ENCODE measurements at regions not wholly inside any gene's neighbourhood (a gene's known extent, or its start where the extent isn't known, plus 50 kb on each side); places are given as distances from the start of the nearest gene placed in this dataset.
"Not testable (repeated sequence)": the region's sequence is repeated elsewhere in the genome, so short reads cannot be mapped to it uniquely, and the experiment has no call there.

DNA sequence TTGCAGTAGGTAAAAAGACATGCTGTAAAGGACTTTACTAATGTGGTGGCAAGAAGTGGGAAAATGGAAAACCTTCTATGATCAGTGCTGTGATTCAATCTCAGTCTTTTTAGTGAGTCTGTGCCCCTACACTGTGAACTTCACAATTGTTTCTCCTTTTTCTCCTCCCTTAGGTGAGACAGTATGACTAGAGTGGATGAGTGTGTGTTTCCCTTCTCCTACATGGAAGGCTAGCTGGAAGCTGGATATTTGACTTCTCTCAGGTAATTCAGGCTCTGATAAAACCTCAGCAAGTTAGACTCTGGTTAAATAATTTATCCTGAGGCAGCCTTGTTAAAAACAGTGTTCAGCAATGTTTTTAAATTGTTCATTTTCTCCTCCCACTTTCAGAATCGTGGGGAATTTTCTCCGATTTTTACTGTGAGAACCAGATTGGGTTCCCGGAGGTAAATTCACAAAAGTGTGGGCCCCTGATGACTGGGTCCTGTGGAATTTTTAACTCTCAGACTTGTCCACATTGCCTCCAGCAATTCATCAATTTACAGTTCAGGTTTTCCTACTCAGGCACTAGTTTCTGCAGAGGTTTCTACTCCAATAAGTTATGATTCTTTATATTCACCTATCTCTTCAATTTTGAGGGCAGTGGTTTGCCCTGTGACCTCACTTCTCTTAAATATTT lies 149.1 kb upstream of the PIK3R1 start:
- no peak for DNase-seq

DNA sequence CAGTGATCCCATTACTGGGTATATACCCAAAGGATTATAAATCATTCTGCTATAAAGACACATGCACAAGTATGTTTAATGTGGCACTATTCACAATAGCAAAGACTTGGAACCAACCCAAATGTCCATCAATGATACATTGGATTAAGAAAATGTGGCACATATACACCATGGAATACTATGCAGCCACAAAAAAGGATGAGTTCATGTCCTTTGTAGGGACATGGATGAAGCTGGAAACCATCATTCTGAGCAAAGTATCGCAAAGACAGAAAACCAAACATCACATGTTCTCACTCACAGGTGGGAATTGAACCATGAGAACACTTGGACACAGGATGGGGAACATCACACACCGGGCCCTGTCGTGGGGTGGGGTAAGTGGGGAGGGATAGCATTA lies 150.2 kb upstream of the PIK3R1 start:
- DNase-seq: not testable (repeated sequence)

DNA sequence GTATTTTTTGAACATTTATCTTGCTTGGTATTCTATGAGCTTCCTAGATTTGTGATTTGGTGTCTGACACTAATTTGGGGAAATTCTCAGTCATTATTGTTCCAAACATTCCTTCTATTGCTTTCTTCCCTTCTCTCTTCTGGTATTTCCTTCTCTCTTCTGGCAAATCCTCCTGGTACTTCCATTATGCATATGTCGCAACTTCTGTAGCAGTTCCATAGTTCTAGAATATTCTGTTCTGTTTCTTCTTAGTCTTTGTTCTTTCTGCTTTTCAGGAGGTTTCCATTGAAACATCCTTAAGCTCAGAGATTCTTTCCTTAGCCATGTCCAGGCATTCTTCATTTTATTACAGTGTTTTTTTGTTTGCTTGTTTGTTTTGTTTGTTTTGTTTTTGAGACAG lies 155.2 kb upstream of the PIK3R1 start:
- DNase-seq: no peak

DNA sequence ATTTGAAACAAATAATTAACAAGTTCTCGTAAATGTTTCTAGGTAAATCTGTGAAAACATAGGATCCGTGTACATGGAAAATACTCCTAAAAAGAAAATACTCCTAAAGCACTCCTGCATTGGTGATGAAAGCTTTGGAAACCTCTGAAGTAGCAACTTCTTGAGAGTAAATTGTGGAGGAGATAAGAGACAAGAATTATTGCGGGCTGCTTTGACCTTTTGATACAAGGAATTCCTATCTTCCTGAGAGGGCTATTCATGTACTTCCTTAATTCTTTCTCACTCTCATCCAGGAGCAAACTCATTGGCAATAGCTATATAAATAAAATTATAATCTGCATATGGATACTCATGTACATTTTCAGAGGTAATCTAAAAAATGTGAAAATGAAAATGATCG lies 158.4 kb upstream of the PIK3R1 start:
- no peak for DNase-seq

DNA sequence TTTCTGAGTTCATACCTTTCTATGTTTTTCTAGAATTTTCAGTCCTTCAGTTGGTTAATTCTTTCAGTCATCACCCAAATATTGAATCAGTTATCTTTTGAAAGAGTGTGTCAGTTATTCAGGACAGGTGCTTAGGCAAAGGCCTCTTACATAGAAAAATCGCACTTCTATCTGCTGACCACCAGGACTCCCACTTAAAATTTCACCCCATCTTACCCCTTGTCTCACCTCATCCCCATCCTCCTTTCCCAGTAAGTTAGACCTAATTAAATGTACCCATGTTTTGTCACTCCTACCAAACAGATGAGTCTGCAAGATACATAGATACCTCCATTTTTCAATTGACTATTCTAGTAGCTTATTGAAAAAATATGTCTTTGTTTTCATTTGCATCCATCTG lies 159.9 kb upstream of the PIK3R1 start:
- DNase-seq: no peak

DNA sequence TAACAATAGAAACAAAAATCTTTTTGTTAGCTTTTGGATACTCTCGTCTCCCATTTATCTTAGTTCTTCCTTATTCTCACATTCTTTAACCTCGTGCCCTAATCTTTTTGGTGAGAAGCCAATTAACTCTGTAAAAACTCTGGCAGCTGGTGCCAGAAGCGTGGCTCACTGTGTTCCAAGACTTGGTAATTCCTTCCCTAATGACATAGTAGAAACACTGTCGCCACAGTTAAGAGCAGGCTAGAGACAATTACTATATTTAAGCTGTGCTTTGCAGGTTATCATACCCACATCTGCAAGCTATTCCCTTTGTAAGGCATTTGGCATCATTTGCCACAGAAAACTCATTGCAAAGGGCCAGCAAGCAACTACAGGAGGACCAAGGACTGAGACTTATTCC lies 160.9 kb upstream of the PIK3R1 start:
- no peak for DNase-seq

DNA sequence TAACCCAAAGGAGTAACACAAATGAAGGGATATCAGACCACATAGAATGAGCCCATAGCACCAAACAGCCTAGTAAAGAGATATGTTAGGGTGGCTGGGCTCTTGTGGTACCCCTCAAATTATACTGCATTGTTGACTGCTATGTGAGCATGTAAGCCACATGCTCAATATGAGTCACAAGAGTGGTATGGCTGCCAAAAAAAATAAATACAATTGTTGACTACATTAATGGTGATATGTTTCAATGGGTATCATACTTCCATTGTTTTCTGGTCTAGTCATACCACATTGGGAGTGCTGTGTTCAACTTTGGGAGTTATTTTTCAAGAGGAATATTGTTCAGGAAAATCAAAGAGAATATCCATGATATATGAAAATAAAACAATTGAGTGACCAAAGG lies 162.4 kb upstream of the PIK3R1 start:
- DNase-seq: no peak

DNA sequence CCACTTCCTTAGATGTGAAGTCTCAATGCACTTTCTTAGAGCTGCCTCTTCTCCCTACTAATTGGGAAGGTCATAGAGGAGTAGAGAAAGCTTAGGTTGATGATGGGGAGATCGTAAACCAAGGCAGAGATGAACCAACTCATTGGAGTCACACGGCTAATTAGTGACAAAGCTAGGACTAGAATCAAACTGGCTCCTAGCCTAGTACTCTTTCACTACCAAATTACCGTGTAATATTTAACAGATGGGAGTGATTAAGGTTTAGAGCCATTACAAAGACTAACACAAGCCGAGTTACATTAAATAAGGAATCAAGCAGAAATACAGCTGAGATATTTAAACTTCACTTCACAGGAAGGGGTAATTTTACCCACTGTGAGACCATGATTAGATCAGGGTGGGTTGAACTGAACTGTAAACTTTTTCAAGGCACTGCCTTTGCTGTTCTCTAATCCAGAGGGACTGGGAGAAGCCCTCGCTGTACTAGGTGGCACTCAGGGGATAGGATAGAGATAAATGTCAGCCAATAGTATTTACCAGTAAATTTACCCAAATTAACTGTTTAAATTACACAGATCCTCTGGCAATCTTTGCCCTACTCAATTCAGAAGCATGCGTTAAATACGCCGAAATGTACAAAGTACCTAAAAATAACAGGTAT lies 166.4 kb upstream of the PIK3R1 start:
- DNase-seq: no peak

DNA sequence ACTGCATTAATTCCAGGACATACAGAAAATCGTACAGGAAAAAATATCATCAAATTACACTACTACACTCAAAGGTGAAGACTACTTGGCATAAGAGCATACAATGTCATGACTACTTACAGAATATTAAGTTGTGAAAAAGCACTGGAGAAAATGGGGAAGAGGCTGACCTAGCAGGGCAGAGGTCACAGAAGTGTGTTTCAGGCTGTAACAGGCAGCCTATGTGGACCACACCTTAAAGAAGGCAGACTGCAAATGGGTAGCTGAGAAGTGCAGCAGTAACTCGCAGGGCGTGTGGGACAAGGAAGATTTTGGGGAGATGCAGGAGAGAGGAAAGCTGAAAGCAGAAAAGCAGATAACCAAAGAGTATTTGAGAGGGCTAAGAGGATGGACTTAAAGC lies 167.0 kb upstream of the PIK3R1 start:
- DNase-seq: no peak

DNA sequence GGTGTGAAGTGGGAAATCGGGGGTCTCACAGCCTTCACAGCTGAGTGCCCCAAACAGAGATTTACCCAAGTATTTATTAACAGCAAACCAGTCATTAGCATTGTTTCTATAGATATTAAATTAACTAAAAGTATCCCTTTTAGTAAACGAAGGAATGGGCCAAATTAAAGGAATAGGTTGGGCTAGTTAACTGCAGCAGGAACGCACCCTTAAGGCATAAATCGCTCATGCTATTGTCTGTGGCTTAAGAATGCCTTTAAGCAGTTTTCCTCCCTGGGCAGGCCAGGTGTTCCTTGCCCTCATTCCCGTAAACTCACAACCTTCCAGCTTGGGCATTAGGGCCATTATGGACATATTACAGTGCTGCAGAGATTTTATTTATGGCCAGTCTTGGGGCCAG lies 167.5 kb upstream of the PIK3R1 start:
- not testable (repeated sequence) for DNase-seq

DNA sequence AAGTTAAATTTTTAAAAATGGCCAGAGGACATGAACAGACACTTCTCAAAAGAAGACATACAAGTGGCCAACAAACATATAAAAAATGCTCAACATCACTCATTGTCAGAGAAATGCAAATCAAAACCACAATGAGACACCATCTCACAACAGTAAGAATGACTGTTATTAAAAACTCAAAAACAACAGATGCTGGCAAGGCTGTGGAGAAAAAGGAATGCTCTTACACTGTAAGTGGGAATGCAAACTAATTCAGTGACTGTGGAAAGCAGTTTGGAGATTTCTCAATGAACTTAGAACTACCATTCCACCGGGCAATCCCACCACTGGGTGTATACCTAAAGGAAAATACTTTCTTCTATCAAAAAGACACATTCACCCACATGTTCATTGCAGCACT lies 168.5 kb upstream of the PIK3R1 start:
- DNase-seq: no peak

DNA sequence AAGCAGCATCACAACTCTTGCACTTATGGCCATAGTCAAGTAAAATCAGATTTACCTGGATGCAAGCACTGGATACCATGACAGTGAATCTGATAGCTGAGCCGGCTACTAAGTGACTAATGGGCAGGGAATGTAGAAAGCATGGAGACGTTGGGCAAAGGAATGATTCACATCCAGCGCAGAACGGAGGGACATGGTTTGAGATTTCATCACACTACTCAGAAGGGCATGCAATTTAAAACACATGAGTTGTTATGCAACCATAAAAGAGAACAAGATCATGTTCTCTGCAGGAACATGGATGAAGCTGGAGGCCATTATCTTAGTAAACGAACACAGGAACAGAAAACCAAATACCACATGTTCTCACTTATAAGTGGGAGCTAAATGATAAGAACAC lies 169.1 kb upstream of the PIK3R1 start:
- DNase-seq: no peak

DNA sequence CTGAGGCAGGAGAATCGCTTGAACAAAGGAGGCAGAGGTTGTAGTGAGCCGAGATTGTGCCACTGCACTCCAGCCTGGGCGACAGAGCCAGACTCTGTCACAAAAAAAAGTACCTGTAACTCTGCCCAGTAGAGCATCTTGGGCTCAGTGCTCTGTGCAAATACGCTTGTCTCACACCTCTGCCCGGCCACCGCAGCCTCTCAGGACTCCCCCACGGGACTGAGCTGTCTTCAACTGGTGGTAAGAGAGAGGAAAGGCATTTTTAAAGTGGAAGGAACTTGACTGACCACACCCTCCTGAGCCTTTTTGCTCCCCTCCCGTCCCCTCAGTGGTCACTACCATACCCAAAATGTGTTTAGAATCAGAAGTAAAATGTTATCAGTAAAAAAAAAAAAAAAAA lies 174.3 kb upstream of the PIK3R1 start:
- no peak for DNase-seq

DNA sequence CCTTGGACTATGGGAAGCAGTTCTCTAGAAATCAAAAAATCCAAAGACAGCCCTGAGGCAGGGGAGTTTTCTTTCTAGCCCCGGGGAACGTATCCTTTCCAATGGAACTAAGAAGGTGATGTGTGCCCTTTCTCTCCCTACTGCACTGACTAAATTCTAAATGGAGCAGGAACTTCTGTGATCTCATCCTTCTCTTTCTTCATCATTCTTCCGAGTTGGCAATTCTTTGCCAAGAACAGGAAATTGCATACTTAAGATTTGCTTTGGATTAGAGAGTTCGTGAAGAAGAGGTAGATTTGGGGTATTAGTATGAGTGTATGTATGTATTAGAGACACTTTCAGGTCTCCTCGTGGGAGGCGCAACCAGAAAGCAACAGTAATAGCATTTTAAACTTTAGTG lies 178.0 kb upstream of the PIK3R1 start:
- DNase-seq: no peak

DNA sequence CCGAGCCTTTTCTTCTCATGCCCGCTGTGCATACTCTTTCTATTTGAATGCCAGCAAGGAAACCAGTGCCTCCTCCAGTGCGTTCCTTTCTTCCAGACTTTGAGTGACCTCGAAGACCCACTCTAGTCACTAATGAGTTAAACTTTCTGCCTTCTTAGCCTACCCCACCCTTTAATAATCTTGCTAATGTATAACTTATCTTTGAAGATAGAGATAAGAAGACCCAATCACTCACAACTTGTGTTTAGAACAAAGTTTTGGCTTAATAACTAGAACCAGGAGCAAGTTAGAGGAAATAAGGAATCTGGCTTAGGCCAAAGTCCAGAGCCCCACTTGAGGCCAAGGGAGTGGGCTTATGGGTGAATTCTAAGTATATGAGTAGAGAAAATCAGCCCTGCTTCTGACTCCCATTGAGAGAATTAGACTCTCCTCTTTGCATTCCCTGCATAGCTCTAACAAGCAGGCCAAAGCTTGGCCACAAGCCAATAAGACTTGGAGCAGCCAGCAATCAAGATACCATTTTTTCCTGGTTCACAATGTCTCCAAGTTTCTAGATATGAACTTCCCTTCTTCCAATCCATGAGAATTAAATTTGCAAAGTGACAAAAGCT lies 181.5 kb upstream of the PIK3R1 start:
- DNase-seq: no peak

DNA sequence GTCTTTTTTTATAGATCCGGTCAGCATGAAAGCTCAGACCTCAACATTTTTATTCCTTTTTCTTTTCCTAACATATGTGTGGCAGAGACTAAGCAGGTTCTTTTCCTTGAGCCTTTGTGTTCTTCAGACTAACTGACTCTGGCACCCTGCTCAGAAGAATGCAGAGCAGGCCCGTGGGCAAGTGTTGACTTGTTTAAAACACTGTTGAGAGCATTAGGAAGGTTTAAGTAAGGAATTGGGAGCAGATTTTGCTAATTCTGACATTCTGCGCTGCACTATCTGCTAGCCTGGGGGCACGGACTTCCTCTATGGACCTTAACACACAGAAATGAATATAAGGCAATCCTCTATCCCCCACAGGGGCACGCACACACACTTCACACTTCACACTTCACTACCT lies 182.5 kb upstream of the PIK3R1 start:
- DNase-seq: no peak

DNA sequence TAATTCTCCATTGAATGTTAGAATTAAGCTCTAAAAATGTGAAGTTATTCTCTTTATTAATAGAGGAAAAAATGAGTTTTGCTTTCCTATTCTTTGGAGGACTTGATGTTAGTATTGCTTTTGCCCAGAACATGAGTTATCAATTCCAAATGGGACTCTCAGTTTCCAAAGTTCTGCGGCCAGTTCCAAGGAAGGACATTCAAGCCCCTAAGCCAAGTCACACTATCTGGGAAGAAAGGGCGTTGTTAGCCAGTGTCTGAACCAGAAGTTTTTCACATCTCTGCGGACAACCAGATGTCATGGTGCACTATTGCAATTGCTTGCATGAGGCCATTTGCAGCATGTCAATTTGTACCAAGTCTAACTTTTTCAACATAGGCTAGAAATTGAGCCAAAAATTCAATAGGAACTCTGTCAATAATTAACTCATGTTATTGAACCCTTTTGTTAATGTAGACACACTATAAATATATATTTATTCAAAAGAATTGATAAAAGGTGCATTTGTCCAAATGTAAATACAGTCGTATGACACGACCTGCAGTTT lies 183.3 kb upstream of the PIK3R1 start:
- no peak for DNase-seq

DNA sequence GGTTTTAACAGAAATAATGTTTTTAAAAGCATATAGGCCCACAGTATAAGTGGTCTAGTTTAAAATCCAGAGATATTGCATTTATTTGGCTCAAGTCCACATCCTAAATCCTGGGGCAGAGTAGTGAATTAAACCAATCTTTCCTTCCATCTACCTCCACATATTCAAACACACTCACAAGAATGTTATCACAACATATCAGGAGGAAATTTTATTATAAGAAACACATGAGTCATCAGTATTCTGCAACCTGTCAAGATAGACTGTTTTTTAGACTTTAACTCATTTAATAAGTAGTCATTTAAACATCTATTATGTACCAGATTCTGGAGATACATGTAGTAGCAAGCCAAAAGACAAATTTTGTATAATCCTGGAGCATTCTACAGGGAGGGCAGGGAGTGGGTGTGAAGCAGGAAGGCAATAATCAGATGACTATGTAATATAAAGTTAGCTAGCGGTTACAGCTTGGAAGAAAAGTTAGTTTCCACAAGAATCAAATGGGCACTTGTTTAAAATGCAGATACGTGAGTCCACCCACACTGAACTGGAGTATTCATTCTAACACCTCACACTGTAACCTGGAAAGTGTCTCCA lies 187.3 kb upstream of the PIK3R1 start:
- no peak for DNase-seq

DNA sequence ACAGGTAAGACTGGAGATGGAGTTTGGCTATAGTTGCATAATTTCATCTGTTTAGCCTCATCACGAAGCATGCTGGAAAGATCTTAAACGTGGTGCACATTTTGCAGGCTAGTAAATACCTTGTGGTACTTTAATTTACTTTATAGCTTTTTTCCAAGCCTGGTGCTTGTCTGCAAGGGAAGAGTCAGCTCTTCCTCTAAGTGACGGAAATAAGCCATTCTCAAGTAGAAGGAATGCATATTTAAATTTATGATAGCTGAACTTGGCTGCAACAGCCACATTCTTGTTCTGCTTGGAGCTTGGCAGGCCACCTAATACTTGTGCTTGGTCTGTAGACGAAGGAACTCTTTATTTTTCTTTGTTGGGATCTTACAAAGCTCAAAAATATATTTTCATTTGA lies 188.0 kb upstream of the PIK3R1 start:
- no peak for DNase-seq

DNA sequence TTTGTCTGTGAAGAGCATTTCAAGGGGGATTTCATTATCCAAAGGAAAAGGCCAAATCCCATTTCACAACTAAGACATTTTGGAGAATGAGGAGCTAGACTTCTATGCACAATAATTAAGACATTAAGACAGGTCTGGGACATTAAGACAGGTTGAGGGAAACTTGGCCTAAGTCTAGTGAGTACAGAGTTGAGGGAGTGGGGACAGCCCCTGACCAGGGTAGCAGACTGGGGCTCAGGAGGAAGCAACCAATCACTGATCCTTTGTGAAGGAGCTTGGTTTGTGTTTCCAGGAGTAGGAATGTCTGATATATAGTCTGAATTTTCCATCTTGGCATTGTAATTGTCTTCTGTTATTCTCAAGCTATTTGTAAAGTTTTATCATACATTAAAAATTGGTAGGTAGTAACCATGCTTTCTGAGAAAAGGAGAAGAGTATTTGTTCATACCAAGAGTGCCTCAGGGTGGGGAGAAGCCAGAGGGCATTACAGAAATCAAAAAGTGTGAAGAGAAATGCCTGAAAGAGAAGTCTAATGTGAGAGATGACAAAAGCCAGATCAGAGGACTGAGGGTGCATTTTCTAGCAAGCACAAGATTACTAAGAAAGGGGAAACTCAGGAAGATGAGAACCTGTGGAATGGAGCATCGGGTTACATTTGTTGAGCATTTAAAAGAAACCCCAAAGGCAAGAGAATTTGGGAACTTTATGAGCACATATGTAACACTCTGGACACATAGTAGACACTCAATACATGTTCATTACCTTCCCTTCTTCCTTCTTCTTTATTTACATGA lies 189.3 kb upstream of the PIK3R1 start:
- DNase-seq: no peak

DNA sequence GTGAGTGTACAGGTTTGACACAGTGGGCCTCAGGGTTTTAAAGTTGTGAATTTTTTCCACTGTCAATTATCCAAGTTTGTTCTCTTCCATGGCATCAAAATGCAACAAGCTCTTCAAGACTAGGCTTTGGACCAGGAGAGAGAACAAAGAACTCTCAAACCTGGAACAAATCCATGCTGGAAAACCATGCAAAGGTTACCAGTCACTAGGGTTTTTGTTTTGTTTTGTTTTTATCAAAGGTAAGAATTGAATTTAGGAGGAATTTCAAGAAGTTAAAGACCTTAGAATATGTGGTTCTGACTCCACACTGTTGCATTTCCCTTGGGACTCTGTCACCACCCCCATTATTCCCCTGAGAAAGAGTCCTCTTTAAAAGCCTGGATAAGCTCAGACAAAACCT lies 191.1 kb upstream of the PIK3R1 start:
- DNase-seq: no peak

DNA sequence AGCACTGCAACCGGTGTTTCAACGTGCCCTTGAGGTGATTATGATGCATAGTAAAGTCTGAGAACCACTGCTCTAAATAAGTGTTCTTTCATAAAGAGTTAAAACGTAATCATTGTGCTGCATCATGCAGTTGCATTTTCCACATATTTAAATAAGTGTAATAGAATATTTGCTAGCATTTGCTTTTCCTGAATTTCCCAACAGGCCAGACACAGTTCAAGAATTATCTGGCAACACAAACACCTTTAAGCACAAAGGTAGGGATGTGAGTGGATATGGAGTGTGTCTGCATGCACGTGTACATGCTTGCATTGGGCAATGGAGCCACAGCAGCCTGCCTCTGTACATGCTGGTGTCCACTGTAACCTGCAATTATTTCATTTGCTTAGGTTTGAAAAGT lies 193.6 kb upstream of the PIK3R1 start:
- DNase-seq: no peak

DNA sequence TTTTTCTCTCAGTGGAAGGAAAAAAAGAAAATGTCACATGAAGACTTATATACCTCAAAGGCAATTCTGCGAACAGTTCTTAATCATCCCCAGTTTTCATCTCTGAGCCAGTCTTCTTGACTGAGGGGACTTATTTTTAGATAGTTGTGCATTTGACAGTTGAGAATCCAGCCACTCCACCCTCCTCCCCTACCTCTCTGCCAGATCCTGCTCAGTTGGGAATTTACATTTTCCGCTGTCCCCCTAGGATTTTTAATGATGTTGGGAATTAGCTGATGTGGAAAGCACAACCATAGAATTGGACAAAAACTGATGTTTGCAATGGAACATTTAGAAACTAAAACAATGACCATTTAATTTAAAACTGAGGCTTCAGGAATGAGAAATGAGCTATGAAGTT lies 194.3 kb upstream of the PIK3R1 start:
- DNase-seq: no peak
